GM21367 (cell line): ENCODE measurements at regions not wholly inside any gene's neighbourhood (a gene's known extent, or its start where the extent isn't known, plus 50 kb on each side); places are given as distances from the start of the nearest gene placed in this dataset.
A peak's percentile ranks its signal among the peaks of the same experiment; 100 is the strongest.

ENCODE experiments used
- ATAC-seq: cut with Tn5 transposase; IDR thresholded peaks from one replicate; pipeline ENCODE4 v1.9.1; 2021; ENCODE audit not compliant: unreplicated experiment

DNA sequence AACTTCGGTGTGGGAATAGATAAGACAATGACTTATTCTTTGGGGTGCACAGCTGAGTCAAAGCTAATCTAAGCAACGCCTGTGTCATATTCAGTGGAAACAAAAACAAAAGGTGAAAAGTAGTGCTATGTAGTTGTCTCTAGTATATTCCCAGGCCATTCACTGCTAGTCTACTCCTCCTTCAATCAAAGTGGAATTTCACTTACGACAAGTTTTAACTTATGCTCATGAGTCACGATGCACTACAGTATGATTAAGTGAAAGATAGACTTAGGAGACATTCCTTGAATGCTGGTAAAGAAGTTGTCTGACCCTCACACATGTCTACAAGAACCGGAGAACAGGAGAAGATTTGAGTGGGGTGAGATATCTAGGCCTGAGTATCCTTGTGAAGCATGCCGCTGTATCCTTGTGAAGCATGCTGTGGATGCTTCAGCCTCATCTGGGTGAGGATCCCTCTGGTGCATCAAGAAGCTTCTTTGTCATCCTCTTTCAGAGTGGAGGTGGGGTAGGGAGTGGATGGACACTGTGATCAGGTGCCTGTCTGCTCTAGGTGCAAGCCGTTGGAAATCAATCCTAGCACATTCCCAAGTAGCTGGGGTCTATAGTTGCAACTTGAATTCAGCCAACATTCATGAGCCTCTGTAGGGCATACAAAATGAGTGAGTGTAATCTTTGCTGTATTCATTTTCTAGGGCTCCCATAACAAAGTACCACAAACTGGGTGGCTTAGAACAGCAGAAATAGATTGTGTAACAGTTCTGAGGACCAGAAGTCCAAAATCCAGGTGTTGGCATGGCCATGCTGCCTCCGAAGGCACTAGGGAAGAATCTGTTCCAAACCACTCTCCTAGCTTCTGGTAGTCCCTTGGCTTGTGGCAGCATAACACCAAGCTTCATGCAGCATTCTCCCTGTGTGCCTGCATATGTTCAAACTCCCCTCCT is 173.5 kb upstream of the FN1 start:
- ATAC-seq, result no peak

DNA sequence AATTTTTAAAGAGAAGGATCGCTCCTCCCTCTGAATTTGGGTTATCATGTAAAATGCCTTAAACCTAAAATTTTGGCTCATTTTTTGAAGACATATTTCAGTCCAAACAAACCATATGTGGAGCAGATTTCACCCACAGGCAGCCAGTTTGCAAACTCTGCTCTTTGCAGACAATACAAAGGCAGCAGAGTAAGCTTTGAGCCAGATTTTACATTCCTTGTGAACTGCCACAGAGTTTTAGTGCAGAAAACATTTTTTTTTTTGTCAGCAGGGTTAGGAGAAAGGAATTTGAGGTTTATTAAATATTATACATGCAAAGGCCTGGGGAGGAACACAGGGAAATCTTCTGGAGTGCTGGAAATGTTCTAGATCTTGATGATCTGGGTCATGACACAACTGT is 171.9 kb upstream of the FN1 start:
- ATAC-seq, result no peak

- no peak for ATAC-seq
Measured at GRCh38 chr2:215606219-215606618, 170.4 kb upstream of the FN1 start.

DNA sequence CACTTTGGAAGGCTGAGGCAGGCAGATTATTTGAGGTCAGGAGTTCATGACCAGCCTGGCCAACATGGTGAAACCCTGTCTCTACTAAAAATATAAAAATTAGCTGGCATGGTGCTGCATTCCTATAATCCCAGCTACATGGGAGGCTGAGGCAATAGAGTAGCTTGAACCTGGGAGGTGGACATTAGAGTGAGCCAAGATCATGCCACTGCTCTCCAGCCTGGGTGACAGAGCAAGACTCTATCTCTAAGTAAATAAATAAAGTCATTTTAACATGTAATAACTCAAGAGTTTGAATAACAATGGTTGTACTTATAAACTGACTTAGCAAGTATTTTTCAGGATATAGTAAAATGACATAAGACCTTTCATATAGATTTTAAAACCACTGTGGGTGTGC is 169.3 kb upstream of the FN1 start:
- no peak for ATAC-seq

DNA sequence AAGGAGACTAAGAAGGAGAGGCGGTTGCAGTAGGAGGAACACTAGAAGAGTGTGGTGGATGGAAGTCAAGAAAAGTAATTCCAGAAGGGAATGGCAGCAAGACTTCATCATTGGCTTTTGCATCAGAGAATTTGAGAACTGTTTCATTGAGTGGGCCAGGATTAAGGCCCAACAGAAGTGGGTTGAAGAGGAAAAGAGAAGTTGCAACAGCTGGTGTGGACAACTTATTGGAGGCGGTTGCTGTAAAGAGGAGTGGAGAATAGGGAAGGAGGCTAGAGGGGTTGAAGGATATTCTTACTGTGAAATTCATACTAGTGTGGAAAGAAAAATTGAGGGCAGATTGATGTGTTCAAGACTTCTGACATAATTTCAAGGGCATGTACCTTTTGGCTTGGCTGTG is 168.7 kb upstream of the FN1 start:
- ATAC-seq, result no peak

GRCh38 chr2:215603440-215603839 is 167.6 kb upstream of the FN1 start:
- ATAC-seq, result no peak

DNA sequence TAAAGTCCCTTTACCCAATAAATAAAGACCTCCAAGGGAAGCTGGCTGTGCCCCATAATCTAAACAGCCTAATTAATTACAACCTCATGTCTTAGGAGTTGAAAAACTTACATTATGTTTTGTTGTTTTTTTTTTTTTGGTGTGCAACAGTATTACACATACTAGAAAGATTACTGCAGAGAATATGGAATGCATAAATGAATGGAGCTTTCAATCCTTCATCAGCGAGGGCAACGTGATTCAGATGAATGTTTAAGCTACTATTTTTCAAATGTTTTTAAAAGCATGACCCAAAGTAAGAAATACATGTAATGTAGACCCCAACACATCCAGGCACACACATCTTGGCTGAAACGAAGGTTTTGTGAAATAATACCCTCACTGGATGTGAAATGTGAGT is 167.1 kb upstream of the FN1 start:
- ATAC-seq, result no peak

DNA sequence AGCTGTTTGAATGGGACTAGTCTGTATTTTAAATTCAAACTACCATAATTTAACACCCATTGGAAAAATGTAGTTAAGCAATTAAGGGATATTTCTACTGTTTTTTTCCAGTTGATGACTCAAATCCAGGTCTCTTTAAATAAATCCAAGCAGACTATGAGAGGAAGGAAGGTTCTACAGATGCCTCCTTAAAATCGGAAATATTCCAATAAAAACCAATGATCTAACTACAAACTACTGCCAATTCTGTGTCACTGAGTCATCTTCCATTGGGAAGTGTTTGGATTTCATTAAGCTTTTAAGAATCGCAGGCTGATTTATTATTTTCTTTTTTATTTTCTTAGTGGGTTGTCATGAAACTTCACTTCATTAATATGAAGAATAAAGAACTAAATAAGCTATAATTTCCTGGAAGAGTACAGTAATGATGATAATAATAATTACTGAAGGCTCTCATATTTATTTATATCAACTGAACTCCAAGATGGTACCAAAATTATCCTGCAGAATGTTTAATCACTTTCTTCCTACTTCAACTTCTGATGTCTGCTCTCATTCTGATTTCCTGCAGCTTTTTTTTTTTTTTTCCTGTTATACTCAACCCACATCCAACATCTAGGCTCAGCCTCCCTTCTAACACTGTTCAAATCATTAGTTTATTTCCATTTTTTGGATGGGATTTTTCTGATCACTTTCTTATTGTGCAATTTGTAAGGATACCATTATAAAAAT is 166.3 kb upstream of the FN1 start:
- ATAC-seq, result no peak

GRCh38 chr2:215601526-215601925 is 165.7 kb upstream of the FN1 start:
- no peak for ATAC-seq

- ATAC-seq, result no peak
Measured at GRCh38 chr2:215598376-215598975, 162.6 kb upstream of the FN1 start.

DNA sequence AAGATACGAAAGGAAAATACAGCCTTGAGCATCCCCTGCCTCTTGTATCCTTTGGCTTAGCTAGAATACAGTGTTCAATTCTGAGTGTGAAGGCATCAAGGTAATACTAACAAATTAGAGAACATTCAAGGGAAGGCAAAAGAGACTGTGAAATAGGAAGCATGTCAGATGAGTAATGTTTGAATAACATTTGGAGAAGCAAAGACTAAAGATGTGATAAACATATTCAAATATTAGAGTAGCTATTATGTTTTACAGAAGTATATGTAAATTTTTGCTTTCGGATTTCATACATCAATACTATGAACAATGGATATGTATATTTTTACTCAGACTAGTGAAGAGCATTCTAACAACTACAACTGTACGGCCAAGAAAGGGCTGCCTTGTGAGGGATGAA is 161.7 kb upstream of the FN1 start:
- ATAC-seq, result no peak

DNA sequence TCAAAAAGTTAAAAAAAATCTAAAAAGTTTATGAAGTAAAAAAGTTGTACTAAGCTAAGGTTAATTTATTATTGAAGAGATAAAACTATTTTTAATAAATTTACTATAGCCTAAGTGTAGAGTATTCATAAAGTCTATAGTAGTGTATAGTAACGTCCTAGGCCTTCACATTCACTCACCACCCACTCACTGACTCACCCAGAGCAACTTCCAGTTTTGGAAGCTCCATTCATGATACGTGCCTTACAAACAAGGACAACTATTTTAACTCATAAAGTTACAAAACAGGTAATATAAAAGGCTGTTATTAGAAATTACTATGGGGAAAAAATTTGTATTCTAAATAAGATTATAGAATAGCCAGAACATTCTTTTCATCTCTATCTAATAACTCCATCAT is 158.9 kb upstream of the FN1 start:
- no peak for ATAC-seq

DNA sequence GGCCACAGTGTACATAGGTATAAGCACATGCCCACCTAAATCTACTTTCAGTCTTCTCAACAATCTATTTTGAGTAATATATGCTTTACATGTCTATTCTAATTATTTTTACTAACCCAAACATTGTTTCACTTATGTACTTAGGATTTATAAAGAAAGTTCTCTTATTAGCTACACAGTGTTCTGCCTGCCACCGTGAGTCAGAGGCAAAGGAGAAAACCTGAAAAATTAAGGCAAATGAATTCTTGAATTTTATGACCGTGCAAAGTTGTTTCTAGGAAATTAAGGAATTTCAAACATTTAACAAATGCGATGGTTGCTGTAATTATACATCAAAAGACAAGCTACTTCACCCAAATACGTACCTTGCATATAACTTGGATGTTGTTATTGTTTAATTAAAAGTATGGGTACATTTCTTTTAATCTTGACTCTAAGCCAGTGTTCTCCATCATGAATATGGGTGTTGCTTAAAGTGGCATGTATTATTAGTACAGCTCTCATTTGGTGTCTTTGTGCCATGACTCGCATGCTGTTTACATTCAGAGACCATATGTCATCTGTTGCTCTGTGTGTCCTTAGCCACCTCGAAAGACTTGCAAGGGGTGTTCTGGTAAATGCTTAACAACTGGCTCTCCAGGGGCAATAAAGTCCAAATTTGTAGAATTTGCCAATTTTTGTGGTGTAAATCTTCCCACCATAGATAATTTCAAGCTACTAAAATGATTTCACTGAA is 154.3 kb upstream of the FN1 start:
- no peak for ATAC-seq

- ATAC-seq, result no peak
Measured at GRCh38 chr2:215583881-215584280, 148.0 kb upstream of the FN1 start.

DNA sequence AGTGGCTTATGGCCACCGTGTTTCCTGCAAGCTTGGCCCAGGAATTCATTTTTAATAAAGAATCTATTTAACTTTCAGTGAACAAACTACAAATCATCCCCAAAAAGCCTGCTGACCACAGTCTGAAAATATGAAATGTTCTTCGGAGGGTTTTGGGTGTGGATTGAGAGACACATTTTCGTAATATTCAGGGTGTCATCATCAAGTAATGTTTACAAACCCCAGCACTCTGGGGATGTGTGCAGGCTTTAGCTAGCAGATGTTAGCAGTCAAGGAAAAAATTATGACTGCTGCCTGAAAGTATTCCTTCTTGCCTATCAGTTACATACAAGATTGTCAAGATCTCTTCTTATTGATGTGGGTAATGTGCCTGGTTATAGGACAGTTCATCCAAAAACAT is 143.9 kb upstream of the FN1 start:
- no peak for ATAC-seq

GRCh38 chr2:215577356-215577755 is 141.5 kb upstream of the FN1 start:
- ATAC-seq, result no peak

GRCh38 chr2:215576572-215576971 is 140.7 kb upstream of the FN1 start:
- ATAC-seq, result no peak

DNA sequence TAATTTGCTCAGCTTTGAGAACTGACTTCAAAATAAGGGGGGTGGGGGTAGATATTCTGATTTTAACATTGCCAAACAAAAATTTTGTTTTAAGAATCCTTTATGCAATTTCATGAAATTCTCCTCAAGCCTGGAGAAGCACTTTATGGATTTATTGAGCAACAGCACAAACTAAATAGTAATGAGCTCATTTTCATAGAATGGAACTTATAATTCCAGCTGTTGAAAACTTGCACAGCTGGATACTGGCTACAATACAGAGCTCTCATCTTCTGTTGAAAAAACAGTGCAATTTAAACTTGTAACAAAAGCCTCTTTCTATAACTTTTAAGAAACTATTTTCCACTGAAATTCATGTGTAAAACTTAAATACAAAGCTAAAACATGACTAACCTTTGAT is 137.6 kb upstream of the FN1 start:
- ATAC-seq, result no peak

GRCh38 chr2:215572341-215572848 is 136.5 kb upstream of the FN1 start:
- no peak for ATAC-seq

DNA sequence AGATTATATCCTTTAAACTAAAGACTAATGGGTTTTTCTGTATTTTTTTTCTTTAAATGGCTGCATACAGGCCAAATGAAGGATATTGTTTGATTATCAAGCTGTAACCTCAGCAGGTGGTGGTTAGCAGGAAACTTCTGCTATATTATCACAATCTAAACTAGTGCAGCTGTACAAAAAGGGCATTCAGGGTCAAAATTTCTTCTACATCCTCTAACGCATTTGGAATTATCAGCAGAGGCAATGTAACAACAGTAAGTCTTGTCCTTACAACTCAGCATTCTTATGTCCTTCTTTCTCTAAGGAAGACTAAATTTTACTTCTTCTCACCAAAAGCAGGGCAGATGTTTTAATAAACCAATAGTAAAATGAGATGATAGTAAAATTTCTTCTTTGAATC is 135.8 kb upstream of the FN1 start:
- no peak for ATAC-seq

DNA sequence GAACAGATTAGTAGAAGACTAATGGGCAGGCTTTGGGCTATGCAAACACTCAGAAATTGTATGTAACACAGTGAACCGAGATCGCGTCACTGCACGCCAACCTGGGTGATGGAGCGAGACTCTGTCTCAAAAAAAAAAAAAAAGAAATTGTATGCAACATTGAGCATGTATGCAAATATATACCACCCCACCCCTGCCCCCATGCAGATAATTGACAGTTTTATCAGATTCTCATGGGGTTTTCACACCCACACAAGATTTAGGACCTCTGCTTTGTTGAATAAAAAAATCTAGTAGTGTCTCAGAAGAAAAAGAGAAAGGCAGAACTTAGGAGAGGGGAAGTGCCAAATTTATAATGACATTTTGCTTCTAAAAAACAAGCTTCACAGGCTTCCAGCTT is 131.6 kb upstream of the FN1 start:
- peak; percentile 72 for ATAC-seq
